ENCODE measurements at regions not wholly inside any gene's neighbourhood (a gene's known extent, or its start where the extent isn't known, plus 50 kb on each side); places are given as distances from the start of the nearest gene placed in this dataset.

GRCh38 chr3:161598639-161599038 is 102.0 kb downstream of the OTOL1 start:
- TF ChIP-seq, protein P1, sequence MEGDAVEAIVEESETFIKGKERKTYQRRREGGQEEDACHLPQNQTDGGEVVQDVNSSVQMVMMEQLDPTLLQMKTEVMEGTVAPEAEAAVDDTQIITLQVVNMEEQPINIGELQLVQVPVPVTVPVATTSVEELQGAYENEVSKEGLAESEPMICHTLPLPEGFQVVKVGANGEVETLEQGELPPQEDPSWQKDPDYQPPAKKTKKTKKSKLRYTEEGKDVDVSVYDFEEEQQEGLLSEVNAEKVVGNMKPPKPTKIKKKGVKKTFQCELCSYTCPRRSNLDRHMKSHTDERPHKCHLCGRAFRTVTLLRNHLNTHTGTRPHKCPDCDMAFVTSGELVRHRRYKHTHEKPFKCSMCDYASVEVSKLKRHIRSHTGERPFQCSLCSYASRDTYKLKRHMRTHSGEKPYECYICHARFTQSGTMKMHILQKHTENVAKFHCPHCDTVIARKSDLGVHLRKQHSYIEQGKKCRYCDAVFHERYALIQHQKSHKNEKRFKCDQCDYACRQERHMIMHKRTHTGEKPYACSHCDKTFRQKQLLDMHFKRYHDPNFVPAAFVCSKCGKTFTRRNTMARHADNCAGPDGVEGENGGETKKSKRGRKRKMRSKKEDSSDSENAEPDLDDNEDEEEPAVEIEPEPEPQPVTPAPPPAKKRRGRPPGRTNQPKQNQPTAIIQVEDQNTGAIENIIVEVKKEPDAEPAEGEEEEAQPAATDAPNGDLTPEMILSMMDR (IDR thresholded peaks at IDR 0.05; ENCODE audit: insufficient read depth, low read depth, low read length), result no peak
- no peak for TF ChIP-seq EZH2 (IDR thresholded peaks at IDR 0.05; ENCODE audit: insufficient read depth, low read length)
